DND-41 (cell line): ENCODE measurements at regions not wholly inside any gene's neighbourhood (a gene's known extent, or its start where the extent isn't known, plus 50 kb on each side); places are given as distances from the start of the nearest gene placed in this dataset.

Experiments used
- CTCF ChIP-seq: IDR thresholded peaks from 2 replicates; pipeline ENCODE4 v1.5.1; 2012; ENCODE audit warnings: borderline replicate concordance, low read length, moderate library complexity, mild to moderate bottlenecking; ENCODE audit not compliant: poor library complexity, severe bottlenecking; ENCODE audit errors: extremely low read depth
- EZH2 ChIP-seq: IDR thresholded peaks from 3 replicates; pipeline ENCODE4 v1.6.1; 2012; ENCODE audit warnings: borderline replicate concordance, low read depth, mild to moderate bottlenecking, moderate library complexity, low read length, inconsistent platforms; ENCODE audit not compliant: severe bottlenecking

DNA sequence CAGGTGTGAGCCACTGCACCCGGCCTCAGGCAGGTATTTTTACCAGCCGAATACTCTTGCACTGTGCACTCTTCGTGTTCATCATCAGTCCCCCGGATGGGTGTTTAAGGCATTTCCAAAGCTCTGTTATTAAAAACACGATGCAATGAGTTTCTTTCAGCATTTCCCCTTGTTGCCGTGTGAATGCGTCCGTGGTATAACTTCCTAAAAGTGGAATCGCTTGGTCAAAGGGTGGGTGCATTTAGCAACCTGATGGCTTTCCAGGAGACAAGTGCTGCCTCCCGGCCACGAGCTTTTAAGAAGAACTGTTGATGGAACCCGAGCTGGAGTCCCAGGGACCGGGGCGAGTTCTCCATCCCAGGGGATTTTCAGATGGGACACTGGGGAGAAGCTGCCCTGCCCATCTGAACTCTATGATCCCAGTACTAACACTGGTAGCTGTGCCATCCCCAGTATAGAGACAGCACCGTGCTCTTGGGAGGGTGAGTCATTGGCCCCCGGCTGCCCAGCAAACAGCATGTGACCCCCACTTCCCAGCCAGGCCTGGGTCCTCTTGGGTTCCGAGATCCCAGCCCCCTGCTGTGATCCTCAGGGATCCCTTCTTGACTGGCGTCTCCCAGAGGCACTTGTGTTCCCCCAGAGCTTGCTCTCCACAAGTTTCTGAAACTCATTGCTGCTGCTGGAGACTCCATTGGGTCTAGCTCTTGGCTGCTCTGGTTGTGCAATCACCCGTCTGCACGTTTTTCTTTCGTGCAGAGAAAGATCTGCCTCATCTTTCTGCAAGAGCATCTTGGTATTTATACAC, 169.5 kb upstream of the IER5L start:
- TF ChIP-seq EZH2 (no peak), CTCF (no peak)
